ENCODE measurements at regions not wholly inside any gene's neighbourhood (a gene's known extent, or its start where the extent isn't known, plus 50 kb on each side); places are given as distances from the start of the nearest gene placed in this dataset.
"Not testable (repeated sequence)": the region's sequence is repeated elsewhere in the genome, so short reads cannot be mapped to it uniquely, and the experiment has no call there.

DNA sequence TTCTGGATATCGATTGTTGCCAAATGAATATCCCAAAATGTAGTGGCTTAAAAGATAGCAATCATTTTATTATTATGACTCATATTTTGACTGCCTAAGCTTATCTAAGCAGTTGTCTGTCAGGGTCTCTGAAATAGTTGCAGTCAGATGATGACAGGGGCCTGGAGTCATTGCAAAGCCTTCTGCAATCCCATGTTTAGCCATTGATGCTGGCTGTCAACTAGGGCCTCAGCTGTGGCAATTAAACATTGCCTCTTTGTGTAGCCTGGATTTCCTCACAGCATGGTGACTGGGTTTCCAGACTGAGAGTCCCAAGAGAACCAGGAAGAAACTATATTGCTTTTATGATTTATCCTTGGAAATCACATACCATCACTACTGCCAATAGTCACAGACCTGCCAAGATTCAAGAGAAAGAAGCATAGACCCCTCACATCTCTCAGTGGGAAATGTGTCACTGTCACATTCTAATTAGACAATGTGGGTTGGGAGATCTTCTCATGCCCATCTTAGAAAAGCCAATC, 227.3 kb upstream of the NOCT start:
- TF ChIP-seq, protein P1, sequence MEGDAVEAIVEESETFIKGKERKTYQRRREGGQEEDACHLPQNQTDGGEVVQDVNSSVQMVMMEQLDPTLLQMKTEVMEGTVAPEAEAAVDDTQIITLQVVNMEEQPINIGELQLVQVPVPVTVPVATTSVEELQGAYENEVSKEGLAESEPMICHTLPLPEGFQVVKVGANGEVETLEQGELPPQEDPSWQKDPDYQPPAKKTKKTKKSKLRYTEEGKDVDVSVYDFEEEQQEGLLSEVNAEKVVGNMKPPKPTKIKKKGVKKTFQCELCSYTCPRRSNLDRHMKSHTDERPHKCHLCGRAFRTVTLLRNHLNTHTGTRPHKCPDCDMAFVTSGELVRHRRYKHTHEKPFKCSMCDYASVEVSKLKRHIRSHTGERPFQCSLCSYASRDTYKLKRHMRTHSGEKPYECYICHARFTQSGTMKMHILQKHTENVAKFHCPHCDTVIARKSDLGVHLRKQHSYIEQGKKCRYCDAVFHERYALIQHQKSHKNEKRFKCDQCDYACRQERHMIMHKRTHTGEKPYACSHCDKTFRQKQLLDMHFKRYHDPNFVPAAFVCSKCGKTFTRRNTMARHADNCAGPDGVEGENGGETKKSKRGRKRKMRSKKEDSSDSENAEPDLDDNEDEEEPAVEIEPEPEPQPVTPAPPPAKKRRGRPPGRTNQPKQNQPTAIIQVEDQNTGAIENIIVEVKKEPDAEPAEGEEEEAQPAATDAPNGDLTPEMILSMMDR (IDR thresholded peaks at IDR 0.05) = no peak
- H3K27ac Mint-ChIP-seq = no peak overlapping the region

DNA sequence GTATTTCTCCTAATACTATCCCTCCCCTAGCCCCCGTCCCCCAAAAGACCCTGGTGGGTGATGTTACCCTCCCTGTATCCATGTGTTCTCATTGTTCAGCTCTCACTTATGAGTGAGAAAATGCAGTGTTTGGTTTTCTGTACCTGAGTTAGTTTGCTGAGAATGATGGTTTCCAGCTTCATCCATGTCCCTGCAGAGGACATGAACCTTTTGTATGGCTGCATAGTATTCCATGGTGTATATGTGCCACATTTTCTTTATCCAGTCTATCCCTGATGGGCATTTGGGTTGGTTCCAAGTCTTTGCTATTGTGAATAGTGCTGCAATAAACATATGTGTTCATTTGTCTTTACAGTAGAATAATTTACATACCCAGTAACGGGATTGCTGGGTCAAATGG, 235.8 kb upstream of the NOCT start:
- H3K36me3 Mint-ChIP-seq (ENCODE audit: low read depth); POLR2A ChIA-PET; H3K27me3 Mint-ChIP-seq; DNase-seq; H3K4me1 Mint-ChIP-seq; ATAC-seq (ENCODE audit: low read depth); intact Hi-C loops (cut with micrococcal nuclease); H3K4me3 Mint-ChIP-seq; H3K9me3 Mint-ChIP-seq; CTCF ChIA-PET; H3K27ac Mint-ChIP-seq: not testable (repeated sequence)

More for the DNA sequence above, 227.3 kb upstream of the NOCT start:
- Mint-ChIP-seq H3K36me3 (ENCODE audit: low read depth) (no peaks in the 10 kb centered on the region), H3K9me3 (no peaks in the 10 kb centered on the region), H3K4me1 (no peaks in the 10 kb centered on the region), H3K27me3 (peaks cover 3% of the 10 kb centered on the region), H3K4me3 (no peak overlapping the region)
- POLR2A ChIA-PET = no interaction called here
- intact Hi-C loops (cut with micrococcal nuclease) = no loop called here
- DNase-seq = no peak
- no peak for ATAC-seq (ENCODE audit: low read depth)
- CTCF ChIA-PET = no interaction called here

DNA sequence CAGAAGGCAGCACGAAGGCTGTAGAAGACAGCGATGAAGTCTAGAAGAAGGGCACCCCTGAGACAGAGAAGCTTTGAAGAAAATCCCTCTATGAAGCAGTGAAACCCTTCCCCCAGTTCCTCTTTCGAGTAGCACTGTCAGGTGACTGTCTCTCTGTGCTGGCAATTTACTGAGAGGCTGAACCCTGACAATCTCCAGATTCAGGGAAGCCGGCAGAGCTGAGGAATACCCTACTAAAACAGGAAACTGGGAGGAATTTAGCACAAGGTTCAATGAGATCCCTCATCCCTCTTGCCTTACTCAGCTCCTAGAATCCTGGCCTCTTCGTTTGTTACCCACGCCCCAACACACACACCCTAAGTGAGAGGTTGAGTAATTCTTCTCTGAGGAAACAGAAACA, 239.7 kb upstream of the NOCT start:
- intact Hi-C loops (cut with micrococcal nuclease) = no loop called here
- no peak overlapping the region for H3K27ac Mint-ChIP-seq
- no peak for ATAC-seq (ENCODE audit: low read depth)
- H3K4me1 Mint-ChIP-seq = no peaks in the 10 kb centered on the region
- ChIA-PET POLR2A (no interaction called here), CTCF (no interaction called here)
- no peak for DNase-seq
- TF ChIP-seq, protein P1 (IDR thresholded peaks at IDR 0.05) = no peak
- H3K36me3 Mint-ChIP-seq (ENCODE audit: low read depth) = no peaks in the 10 kb centered on the region
- H3K9me3 Mint-ChIP-seq = no peaks in the 10 kb centered on the region
- H3K27me3 Mint-ChIP-seq = no peaks in the 10 kb centered on the region
- H3K4me3 Mint-ChIP-seq = no peak overlapping the region

DNA sequence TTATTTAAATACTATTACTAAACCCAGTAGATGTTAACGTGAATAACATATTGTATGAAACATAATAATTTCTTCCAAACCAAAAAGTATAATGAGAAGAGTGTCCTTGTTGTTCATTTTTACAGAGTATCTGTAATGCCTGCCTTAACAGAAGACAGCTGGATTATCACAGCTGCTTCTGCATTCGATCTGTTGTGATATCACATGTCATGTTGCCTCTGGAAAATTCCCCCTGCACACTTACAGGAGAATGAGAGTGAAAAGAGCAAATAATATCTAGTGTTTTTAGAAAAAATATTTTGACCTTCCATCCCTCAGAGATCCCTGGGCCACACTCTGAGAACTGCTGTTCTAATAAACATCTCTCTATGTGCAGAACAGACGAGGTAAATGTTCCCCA, 240.1 kb upstream of the NOCT start:
- Mint-ChIP-seq H3K36me3 (ENCODE audit: low read depth) (no peaks in the 10 kb centered on the region), H3K27ac (no peak overlapping the region), H3K4me3 (no peak overlapping the region), H3K4me1 (no peaks in the 10 kb centered on the region), H3K9me3 (no peaks in the 10 kb centered on the region), H3K27me3 (no peaks in the 10 kb centered on the region)
- no peak for ATAC-seq (ENCODE audit: low read depth)
- DNase-seq = no peak
- ChIA-PET POLR2A (no interaction called here), CTCF (no interaction called here)
- intact Hi-C loops (cut with micrococcal nuclease) = no loop called here
- TF ChIP-seq, protein P1 (IDR thresholded peaks at IDR 0.05) = no peak

DNA sequence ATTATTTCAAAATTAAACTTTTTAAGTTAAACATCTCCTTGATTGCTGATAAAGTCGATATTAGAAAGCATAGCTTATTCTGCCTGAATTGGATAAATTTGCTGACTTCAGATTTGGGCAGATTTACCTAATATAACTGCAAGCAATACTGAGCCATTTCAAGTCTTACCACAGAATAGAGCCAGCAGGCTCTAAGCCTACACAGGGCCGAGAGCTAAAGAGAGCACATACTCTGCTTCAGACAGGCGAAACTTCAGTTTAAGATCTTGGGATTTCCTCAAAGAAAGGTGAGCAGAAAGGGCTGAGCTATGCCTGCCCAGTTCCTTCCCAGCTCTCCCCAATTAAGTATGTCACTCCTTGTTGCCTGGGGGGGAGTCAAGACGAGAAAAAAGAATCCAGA, 240.6 kb upstream of the NOCT start:
- Mint-ChIP-seq H3K4me3 (no peak overlapping the region), H3K27ac (no peak overlapping the region), H3K36me3 (ENCODE audit: low read depth) (no peaks in the 10 kb centered on the region), H3K9me3 (no peaks in the 10 kb centered on the region), H3K4me1 (no peaks in the 10 kb centered on the region), H3K27me3 (no peaks in the 10 kb centered on the region)
- TF ChIP-seq, protein P1 (IDR thresholded peaks at IDR 0.05) = no peak
- DNase-seq (no peak), ATAC-seq (ENCODE audit: low read depth) (no peak)
- ChIA-PET POLR2A (no interaction called here), CTCF (no interaction called here)
- intact Hi-C loops (cut with micrococcal nuclease) = no loop called here

DNA sequence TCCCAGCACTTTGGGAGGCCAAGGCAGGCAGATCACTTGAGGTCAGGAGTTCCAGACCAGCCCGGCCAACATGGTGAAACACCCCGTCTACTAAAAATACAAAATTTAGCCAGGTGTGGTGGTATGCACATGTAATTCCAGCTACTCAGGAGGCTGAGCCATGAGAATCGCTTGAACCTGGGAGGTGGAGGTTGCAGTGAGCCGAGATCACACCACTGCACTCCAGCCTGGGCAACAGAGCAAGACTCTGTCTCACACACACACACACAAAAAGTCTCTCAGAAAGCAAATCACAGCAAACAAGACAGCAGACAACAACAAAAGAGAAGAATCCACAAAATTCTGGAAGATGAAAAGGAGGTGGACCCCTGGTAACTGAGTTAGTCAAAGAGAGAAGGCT, 241.5 kb upstream of the NOCT start:
- CTCF ChIA-PET; DNase-seq; H3K4me1 Mint-ChIP-seq; H3K36me3 Mint-ChIP-seq (ENCODE audit: low read depth); H3K9me3 Mint-ChIP-seq; POLR2A ChIA-PET; H3K27ac Mint-ChIP-seq; ATAC-seq (ENCODE audit: low read depth); intact Hi-C loops (cut with micrococcal nuclease); H3K27me3 Mint-ChIP-seq; H3K4me3 Mint-ChIP-seq: not testable (repeated sequence)

Data from activated B cell treated with CpG ODN at 0.5 μM for 24 hours (primary cell).